ENCODE measurements at regions not wholly inside any gene's neighbourhood (a gene's known extent, or its start where the extent isn't known, plus 50 kb on each side); places are given as distances from the start of the nearest gene placed in this dataset.

- TF ChIP-seq CTCF (IDR thresholded peaks at IDR 0.05; ENCODE audit: poor library complexity) (no peak), EZH2 (IDR thresholded peaks at IDR 0.05; ENCODE audit: borderline replicate concordance) (no peak)
Observed at GRCh38 chr15:93331545-93332167, 242.6 kb upstream of the RGMA start.

Data from hepatocyte (in vitro differentiated cells).